Activated naive CD4-positive, alpha-beta T cell treated with anti-CD3 and anti-CD28 coated beads, Interleukin-2, amount 50 U/mL, for 72 hours (primary cell): ENCODE measurements at regions not wholly inside any gene's neighbourhood (a gene's known extent, or its start where the extent isn't known, plus 50 kb on each side); places are given as distances from the start of the nearest gene placed in this dataset.
A peak's percentile ranks its signal among the peaks of the same experiment; 100 is the strongest.
"Not testable (repeated sequence)": the region's sequence is repeated elsewhere in the genome, so short reads cannot be mapped to it uniquely, and the experiment has no call there.

Experiments
- ATAC-seq, 2 donors: fragments of 150-1000 bp; cut with Tn5 transposase; 2 replicates each; pipeline ENCODE4 v1.10.0; 2021; ENCODE audit warnings: mild to moderate bottlenecking in 2 of 2, moderate library complexity in 2 of 2
- DNase-seq, 2 donors: peaks; one replicate each; pipeline ENCODE4 v3.0.0; 2021 to 2022; ENCODE audit warnings: low spot score in 2 of 2
- H3K27ac Mint-ChIP-seq, 2 donors: one replicate each; pipeline ENCODE4 v1.8.0; 2022; ENCODE audit warnings: mild to moderate bottlenecking in 2 of 2, mixed read lengths in 2 of 2
- H3K36me3 Mint-ChIP-seq, 2 donors: one replicate each; pipeline ENCODE4 v1.8.0; 2022; ENCODE audit warnings: mixed read lengths in 2 of 2
- H3K9me3 Mint-ChIP-seq, 2 donors: one replicate each; pipeline ENCODE4 v1.8.0; 2022; ENCODE audit warnings: mixed read lengths in 2 of 2

GRCh38 chr17:63279498-63280230, 166.4 kb downstream of the CYB561 start:
- ATAC-seq (peak; percentile 17 to 19), DNase-seq (no peak)
- Mint-ChIP-seq H3K9me3 (peaks cover 4 to 9% of the 10 kb centered on the region in 2 donors), H3K27ac (peak overlapping the region in 1 of 2 donors; percentile 3), H3K36me3 (peaks cover 5% of the 10 kb centered on the region in 2 donors)

GRCh38 chr17:63282455-63282854, 163.7 kb downstream of the CYB561 start:
- no peak overlapping the region for H3K27ac Mint-ChIP-seq
- DNase-seq (no peak), ATAC-seq (no peak)
- peaks cover 20 to 24% of the 10 kb centered on the region in 2 donors for H3K36me3 Mint-ChIP-seq
- H3K9me3 Mint-ChIP-seq, result peaks cover 19 to 27% of the 10 kb centered on the region in 2 donors

- DNase-seq (no peak), ATAC-seq (no peak)
- peaks cover 26 to 28% of the 10 kb centered on the region in 2 donors for H3K36me3 Mint-ChIP-seq
- H3K9me3 Mint-ChIP-seq, result peaks cover 19 to 32% of the 10 kb centered on the region in 2 donors
- no peak overlapping the region for H3K27ac Mint-ChIP-seq
Measured at GRCh38 chr17:63285551-63285950, 160.6 kb downstream of the CYB561 start.

- DNase-seq (no peak), ATAC-seq (no peak)
- no peak overlapping the region for H3K27ac Mint-ChIP-seq
- peaks cover 26 to 28% of the 10 kb centered on the region in 2 donors for H3K36me3 Mint-ChIP-seq
- H3K9me3 Mint-ChIP-seq, result peaks cover 19 to 32% of the 10 kb centered on the region in 2 donors
Measured at GRCh38 chr17:63286254-63286653, 159.9 kb downstream of the CYB561 start.

- peaks cover 23 to 26% of the 10 kb centered on the region in 2 donors for H3K36me3 Mint-ChIP-seq
- H3K27ac Mint-ChIP-seq, ATAC-seq, DNase-seq: not testable (repeated sequence)
- peaks cover 19 to 32% of the 10 kb centered on the region in 2 donors for H3K9me3 Mint-ChIP-seq
Measured at GRCh38 chr17:63287006-63287405, 159.1 kb downstream of the CYB561 start.

GRCh38 chr17:63289931-63290330, 156.2 kb downstream of the CYB561 start:
- ATAC-seq, result no peak
- Mint-ChIP-seq H3K27ac (no peak overlapping the region), H3K36me3 (peaks cover 21 to 22% of the 10 kb centered on the region in 2 donors), H3K9me3 (peaks cover 11 to 21% of the 10 kb centered on the region in 2 donors)
- DNase-seq, result no peak

GRCh38 chr17:63290351-63290750, 155.8 kb downstream of the CYB561 start:
- Mint-ChIP-seq H3K36me3 (peaks cover 18% of the 10 kb centered on the region in 2 donors), H3K9me3 (peaks cover 7 to 17% of the 10 kb centered on the region in 2 donors), H3K27ac (no peak overlapping the region)
- DNase-seq, result no peak
- ATAC-seq, result no peak

GRCh38 chr17:63290784-63291183, 155.3 kb downstream of the CYB561 start:
- Mint-ChIP-seq H3K9me3 (peaks cover 7 to 16% of the 10 kb centered on the region in 2 donors), H3K36me3 (peaks cover 14 to 15% of the 10 kb centered on the region in 2 donors), H3K27ac (no peak overlapping the region)
- no peak for DNase-seq
- ATAC-seq, result no peak

- no peak for ATAC-seq
- H3K27ac Mint-ChIP-seq, result no peak overlapping the region
- no peak for DNase-seq
- peaks cover 11 to 19% of the 10 kb centered on the region in 2 donors for H3K9me3 Mint-ChIP-seq
- peaks cover 17% of the 10 kb centered on the region in 2 donors for H3K36me3 Mint-ChIP-seq
Measured at GRCh38 chr17:63291258-63291657, 154.8 kb downstream of the CYB561 start.

GRCh38 chr17:63292421-63292820, 153.7 kb downstream of the CYB561 start:
- Mint-ChIP-seq H3K36me3 (peaks cover 13 to 22% of the 10 kb centered on the region in 2 donors), H3K27ac (no peak overlapping the region), H3K9me3 (peaks cover 12 to 17% of the 10 kb centered on the region in 2 donors)
- DNase-seq (no peak), ATAC-seq (no peak)

- peaks cover 16 to 21% of the 10 kb centered on the region in 2 donors for H3K9me3 Mint-ChIP-seq
- peaks cover 8 to 17% of the 10 kb centered on the region in 2 donors for H3K36me3 Mint-ChIP-seq
- no peak for ATAC-seq
- H3K27ac Mint-ChIP-seq, result no peak overlapping the region
- no peak for DNase-seq
Measured at GRCh38 chr17:63293323-63294075, 152.6 kb downstream of the CYB561 start.

GRCh38 chr17:63294776-63295175, 151.3 kb downstream of the CYB561 start:
- no peak for ATAC-seq
- Mint-ChIP-seq H3K36me3 (peaks cover 8 to 17% of the 10 kb centered on the region in 2 donors), H3K27ac (no peak overlapping the region), H3K9me3 (peaks cover 20 to 21% of the 10 kb centered on the region in 2 donors)
- no peak for DNase-seq

- Mint-ChIP-seq H3K27ac (no peak overlapping the region), H3K36me3 (peaks cover 12 to 17% of the 10 kb centered on the region in 2 donors), H3K9me3 (peaks cover 20 to 21% of the 10 kb centered on the region in 2 donors)
- DNase-seq, result no peak
- no peak for ATAC-seq
Measured at GRCh38 chr17:63295288-63295687, 150.8 kb downstream of the CYB561 start.

GRCh38 chr17:63295839-63296590, 150.1 kb downstream of the CYB561 start:
- DNase-seq, result no peak
- ATAC-seq, result no peak
- H3K27ac Mint-ChIP-seq, result no peak overlapping the region
- peaks cover 20 to 21% of the 10 kb centered on the region in 2 donors for H3K9me3 Mint-ChIP-seq
- peaks cover 17 to 18% of the 10 kb centered on the region in 2 donors for H3K36me3 Mint-ChIP-seq

- ATAC-seq, H3K27ac Mint-ChIP-seq, DNase-seq: not testable (repeated sequence)
- Mint-ChIP-seq H3K9me3 (peaks cover 27 to 39% of the 10 kb centered on the region in 2 donors), H3K36me3 (peaks cover 26 to 27% of the 10 kb centered on the region in 2 donors)
Measured at GRCh38 chr17:63298916-63299315, 147.2 kb downstream of the CYB561 start.

- ATAC-seq (no peak), DNase-seq (no peak)
- Mint-ChIP-seq H3K36me3 (peaks cover 10 to 19% of the 10 kb centered on the region in 2 donors), H3K27ac (no peak overlapping the region), H3K9me3 (peaks cover 11 to 27% of the 10 kb centered on the region in 2 donors)
Measured at GRCh38 chr17:63304704-63305261, 141.3 kb downstream of the CYB561 start.
